GM18502 (cell line): ENCODE measurements at regions not wholly inside any gene's neighbourhood (a gene's known extent, or its start where the extent isn't known, plus 50 kb on each side); places are given as distances from the start of the nearest gene placed in this dataset.

Source experiments
- ATAC-seq: cut with Tn5 transposase; IDR thresholded peaks from one replicate; pipeline ENCODE4 v1.9.1; 2021; ENCODE audit warnings: mild to moderate bottlenecking; ENCODE audit not compliant: unreplicated experiment, poor library complexity

DNA sequence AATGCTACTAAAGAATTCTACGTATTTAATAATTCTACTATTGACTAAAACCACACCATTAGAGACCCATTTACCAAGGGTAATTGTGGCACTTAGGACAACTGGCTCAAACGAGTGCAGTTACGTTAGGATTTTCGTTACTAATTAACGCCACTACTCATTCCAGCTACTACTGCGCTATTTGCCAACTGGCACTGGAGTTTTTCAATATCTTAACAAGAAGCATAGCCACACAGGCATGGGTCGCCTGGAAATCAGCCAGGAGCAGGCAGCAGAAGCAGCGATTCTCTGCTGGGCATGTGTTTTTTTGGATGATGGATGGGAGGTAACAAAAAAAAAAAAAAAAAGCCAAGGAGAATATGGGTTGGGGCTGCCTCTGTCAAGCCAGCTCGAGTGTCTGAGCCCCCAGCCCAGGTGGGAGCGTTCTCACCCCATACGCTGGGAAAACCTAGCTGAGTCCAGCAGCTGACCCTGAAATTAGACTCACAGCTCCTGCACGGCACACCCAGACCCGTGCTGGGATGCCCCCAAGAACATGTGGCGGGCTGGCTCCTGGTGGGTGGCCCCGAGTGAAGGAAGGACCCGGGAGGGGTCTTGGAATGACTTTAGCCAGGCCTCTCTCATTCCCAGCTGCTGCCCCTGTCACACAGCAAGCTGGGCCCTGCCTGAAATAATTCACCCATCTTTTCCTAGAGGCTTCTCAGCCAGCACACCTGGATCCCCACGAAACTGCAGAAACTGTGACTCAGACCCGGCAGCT is 214.0 kb downstream of the BRD1 start:
- no peak for ATAC-seq

- no peak for ATAC-seq
These were observed 214.6 kb downstream of the BRD1 start for GRCh38 chr22:49613108-49613507.

DNA sequence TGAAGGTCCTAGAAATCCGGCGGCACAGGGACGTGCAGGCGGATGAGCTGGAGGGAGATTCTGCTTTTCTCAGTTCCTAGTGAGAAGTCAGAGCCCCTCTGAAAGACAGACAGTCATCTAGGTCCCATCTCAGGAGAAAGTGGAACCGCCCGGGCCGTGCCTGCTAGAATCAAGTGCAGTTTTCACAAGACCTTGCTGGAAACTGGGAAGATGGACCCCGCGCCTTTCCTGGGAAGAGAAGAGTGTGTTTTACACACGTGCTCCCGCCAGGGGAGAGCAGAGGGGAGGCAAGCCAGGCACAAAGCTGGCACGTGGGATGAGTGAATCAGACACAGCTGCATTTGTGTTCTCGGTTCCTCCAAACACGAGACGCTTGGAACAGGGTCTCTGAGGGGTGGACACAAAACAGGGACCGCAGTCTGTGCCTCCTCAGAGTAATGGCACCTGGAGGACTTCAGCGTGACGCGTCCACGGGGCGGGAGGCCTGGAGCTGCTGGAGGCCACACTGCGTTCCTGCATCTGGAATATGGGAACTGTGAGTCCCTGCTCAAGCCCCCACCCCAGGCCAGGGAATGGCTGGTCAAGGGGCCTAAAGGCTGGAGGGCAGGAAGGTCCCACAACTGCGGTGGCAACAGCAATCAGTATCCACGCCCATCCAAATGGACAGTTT is 218.3 kb downstream of the BRD1 start:
- ATAC-seq: no peak

- ATAC-seq: no peak
These were observed 219.0 kb downstream of the BRD1 start for GRCh38 chr22:49608660-49609059.

GRCh38 chr22:49608228-49608627 is 219.4 kb downstream of the BRD1 start:
- no peak for ATAC-seq

- no peak for ATAC-seq
These were observed 219.9 kb downstream of the BRD1 start for GRCh38 chr22:49607821-49608220.

DNA sequence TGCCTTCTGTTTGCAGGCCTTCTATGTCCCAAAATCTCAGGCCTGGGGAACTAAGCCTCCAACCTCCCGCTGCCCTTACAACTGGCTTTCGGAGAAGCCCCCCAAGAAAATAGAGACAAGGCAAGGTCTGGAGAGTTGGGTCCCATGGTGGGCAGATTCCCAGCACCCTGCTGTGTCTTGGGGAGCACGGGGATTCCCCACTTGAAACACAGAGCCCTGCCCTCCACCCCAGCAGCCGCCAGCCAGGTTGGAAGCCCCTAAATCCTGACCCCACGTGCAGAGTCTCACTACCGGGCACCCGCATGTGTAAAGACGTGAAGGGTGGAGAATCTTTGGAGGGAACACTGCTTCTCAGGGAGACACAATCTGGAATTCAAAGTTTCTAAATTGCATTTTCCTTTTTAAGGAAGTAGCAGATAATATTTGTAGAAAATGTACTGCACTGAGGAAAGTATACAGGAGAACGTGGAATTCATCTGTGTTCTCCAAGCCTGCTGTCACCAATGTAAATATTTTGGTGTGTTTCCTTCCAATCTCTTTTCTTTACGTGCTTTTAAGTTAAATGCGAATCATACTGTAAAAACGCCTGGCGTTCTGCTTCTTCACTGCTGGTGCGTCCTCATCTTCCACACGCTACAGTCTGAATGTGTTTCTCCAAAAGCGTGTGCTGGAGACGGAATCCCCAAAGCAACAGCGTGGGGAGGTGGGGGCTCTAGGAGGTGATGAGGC is 220.9 kb downstream of the BRD1 start:
- ATAC-seq: no peak

DNA sequence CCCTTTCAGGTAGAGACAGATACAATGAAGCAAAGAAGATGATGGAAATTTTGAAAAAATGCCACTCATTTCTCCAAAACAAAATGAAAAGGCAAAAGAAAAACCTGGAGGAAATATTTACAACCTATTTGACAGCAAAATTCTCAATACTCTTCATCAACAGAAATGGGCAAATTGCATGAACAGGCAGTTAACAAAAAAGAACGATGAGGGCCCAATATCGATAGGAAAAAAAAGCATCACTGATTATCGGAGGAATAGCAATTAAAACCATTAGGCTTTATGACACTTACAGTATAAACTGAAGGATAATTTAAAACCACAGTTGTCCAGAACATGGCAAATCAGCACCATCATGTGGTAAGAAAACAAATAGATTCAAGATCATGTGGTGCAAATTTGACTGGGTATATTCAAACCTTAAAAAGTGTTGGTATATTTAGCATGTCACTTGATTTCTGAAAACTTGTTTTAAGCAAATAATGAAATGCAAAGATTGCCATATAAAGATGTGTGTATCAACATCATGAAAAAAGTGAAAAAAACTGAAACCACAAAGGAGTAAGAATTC is 222.9 kb downstream of the BRD1 start:
- ATAC-seq: no peak

GRCh38 chr22:49603016-49603415 is 224.7 kb downstream of the BRD1 start:
- no peak for ATAC-seq

- ATAC-seq: no peak
These were observed 225.2 kb downstream of the BRD1 start for GRCh38 chr22:49602481-49602880.

DNA sequence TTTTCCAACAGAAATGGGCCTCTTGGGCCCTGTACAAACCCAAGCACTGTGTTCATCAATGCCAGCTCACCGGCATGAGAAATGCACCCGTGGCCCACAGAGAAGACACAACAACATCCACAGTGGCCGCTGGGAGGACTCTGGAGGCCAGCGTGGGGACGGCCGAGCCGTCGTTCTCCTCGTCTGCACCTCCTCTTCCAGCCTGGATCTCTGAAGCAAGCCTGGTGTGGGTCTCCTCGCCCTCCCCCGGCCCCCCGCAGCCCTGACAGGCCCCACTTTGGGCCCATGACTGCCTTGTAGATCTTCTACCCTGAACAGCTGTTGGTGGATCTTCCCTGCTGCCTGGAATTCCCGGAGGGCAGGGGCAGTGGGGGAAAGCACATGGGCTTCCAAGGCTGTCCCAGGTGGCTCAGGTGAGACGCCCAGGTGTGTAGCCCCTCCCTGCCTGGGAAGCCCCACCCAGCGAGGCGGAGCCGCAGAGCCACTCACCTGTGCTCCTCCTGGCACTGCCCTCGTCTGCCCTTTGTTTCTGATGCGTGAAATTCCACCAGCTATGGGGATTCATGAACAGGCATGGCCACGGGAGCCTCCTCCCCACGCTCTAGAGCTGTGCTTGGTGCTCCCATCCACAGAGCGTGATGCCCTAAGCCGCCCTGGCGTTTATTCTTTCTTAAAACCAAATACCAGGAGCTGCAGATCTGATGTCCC is 225.9 kb downstream of the BRD1 start:
- no peak for ATAC-seq

GRCh38 chr22:49600891-49601431 is 226.7 kb downstream of the BRD1 start:
- ATAC-seq: no peak

DNA sequence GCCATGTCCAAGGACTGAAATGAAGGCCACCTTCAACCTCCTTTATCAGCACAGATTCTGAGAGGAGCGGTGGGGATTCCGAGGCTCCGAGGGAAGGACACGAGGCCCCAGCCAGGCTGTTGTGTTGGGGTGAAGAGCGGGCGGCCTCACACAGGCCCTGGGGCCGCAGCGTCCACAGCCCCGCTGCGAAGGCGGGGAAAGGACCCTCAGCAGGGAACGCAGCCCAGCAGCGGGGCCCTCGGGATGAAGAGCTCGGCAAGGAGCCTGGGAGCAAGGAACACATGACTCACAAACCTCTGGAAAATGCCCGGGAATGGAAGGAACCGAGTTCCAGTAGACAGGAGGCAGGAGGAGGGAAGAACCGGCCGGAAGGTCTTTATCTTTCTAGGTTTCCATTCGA is 227.2 kb downstream of the BRD1 start:
- no peak for ATAC-seq

- ATAC-seq: no peak
These were observed 227.8 kb downstream of the BRD1 start for GRCh38 chr22:49599691-49600455.

GRCh38 chr22:49599039-49599438 is 228.6 kb downstream of the BRD1 start:
- no peak for ATAC-seq

- no peak for ATAC-seq
These were observed 229.3 kb downstream of the BRD1 start for GRCh38 chr22:49598338-49598737.

DNA sequence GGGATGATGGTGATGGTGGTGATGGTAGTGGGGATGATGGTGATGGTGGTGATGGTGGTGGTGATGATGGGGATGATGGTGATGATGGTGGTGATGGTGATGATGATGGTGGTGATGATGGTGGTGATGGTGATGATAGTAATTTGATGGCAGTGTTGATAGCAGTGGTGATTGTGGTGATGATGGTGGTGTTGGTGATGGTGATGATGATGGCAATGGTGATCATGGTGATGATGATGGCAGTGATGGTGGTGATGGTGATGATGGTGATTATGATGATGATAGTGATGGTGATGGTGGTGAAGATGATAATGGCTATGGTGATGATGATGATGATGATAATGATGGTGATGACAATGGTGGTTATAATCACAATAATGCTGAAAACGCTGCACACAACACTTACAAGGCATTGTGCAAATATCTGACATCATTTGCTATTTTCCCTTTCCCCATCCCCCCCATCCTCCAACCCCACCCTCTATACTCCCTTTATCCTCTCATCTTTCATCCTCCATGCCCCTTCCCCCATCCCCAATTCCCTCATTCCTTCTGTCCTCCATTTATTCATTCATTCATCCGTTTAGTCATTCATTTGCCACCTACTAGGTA is 230.1 kb downstream of the BRD1 start:
- no peak for ATAC-seq

GRCh38 chr22:49595465-49596078 is 232.1 kb downstream of the BRD1 start:
- ATAC-seq: no peak

- no peak for ATAC-seq
These were observed 233.6 kb downstream of the BRD1 start for GRCh38 chr22:49594078-49594477.
